ENCODE measurements at regions not wholly inside any gene's neighbourhood (a gene's known extent, or its start where the extent isn't known, plus 50 kb on each side); places are given as distances from the start of the nearest gene placed in this dataset.
"Not testable (repeated sequence)": the region's sequence is repeated elsewhere in the genome, so short reads cannot be mapped to it uniquely, and the experiment has no call there.

GRCh38 chr5:3155717-3156116, 404.2 kb upstream of the IRX2 start:
- no peak overlapping the region for H3K27ac Mint-ChIP-seq (ENCODE audit: low read depth)
- no peaks in the 10 kb centered on the region for H3K27me3 Mint-ChIP-seq
- H3K9me3 Mint-ChIP-seq, result peaks cover 11% of the 10 kb centered on the region
- ATAC-seq (replicated peaks; ENCODE audit: extremely low read depth, poor library complexity, severe bottlenecking) (no peak), DNase-seq (ENCODE audit: low spot score in 2 of 2) (no peak)
- H3K4me3 Mint-ChIP-seq, result no peak overlapping the region
- no peaks in the 10 kb centered on the region for H3K4me1 Mint-ChIP-seq
- H3K36me3 Mint-ChIP-seq (ENCODE audit: insufficient read depth), result no peaks in the 10 kb centered on the region

DNA sequence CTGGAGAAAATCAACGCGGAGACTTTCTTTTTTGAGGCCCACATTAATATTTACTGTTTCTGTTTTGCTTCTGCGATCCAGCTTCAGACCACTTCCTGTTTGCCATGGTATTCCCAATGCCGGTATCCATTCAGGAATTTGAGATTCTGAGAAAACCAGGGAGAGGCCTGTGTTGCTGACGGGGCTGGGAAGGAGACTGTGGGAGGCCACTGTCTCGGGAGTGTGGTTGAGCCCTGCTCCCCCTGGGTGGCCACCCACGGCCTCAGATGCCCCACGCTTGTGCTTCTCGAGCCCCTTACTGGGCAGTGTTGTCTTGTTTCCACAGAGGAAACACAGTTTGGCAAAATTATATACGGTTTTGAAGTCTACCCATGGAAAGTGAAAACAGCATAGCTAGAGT, 403.6 kb upstream of the IRX2 start:
- Mint-ChIP-seq H3K36me3 (ENCODE audit: insufficient read depth) (no peaks in the 10 kb centered on the region), H3K9me3 (peaks cover 11% of the 10 kb centered on the region), H3K4me1 (no peaks in the 10 kb centered on the region), H3K4me3 (no peak overlapping the region), H3K27ac (ENCODE audit: low read depth) (no peak overlapping the region), H3K27me3 (peaks cover 5% of the 10 kb centered on the region)
- ATAC-seq (replicated peaks; ENCODE audit: extremely low read depth, poor library complexity, severe bottlenecking) (no peak), DNase-seq (ENCODE audit: low spot score in 2 of 2) (no peak)

DNA sequence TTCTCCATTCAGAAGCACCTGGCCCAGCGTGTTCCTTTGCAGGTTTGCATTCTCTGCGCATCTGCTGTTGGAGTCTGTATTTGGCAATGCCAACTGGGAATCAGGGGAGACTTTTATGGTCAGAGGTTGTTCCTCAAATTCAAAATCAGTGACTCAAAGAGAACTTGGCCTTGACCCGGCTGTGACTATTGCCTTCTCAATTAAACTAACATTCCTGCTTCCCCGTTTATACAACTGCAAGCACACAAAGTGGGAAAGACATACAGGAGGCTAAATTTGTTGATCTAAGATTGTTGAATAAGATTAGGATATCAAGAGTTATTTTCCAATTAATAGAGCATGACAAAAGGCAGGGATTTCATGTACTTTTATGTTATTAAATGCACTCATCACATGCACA, 402.4 kb upstream of the IRX2 start:
- ATAC-seq (replicated peaks; ENCODE audit: extremely low read depth, poor library complexity, severe bottlenecking) (no peak), DNase-seq (ENCODE audit: low spot score in 2 of 2) (no peak)
- Mint-ChIP-seq H3K27ac (ENCODE audit: low read depth) (no peak overlapping the region), H3K9me3 (peaks cover 21% of the 10 kb centered on the region), H3K4me3 (no peak overlapping the region), H3K27me3 (peaks cover 14% of the 10 kb centered on the region), H3K4me1 (no peaks in the 10 kb centered on the region), H3K36me3 (ENCODE audit: insufficient read depth) (no peaks in the 10 kb centered on the region)

DNA sequence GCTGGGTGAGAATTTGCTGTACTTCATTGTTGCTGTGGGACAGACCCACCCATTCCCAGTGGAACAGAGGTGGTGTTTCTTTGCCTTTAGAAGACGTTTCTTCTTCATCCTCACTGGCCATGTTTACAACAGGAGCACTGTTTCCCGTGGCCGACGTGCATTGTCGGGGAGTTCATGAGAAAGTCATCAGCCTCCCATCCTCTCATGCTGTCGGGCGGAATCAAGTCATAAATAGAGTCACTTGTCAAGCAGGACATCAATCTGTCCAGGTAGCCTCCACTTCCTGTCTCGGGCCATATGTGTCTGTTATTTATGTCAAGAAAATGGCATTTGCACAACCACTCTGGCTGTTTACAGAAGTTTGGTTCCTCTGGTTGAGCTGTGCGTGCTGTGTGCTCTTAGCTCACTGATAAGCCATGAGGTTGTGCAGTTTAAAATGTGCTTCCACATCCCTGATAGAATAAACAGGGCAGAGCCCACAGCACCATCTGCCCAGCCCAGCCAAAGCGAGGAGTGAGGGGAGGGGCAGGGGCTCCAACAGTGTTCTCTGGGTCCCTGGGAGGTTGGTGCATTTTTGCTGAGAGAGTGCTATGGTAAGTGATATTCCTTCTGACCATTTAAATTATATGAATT, 401.9 kb upstream of the IRX2 start:
- peaks cover 14% of the 10 kb centered on the region for H3K27me3 Mint-ChIP-seq
- H3K9me3 Mint-ChIP-seq, result peaks cover 17% of the 10 kb centered on the region
- no peak overlapping the region for H3K4me3 Mint-ChIP-seq
- H3K4me1 Mint-ChIP-seq, result no peaks in the 10 kb centered on the region
- DNase-seq (ENCODE audit: low spot score in 2 of 2) (no peak), ATAC-seq (replicated peaks; ENCODE audit: extremely low read depth, poor library complexity, severe bottlenecking) (no peak)
- no peaks in the 10 kb centered on the region for H3K36me3 Mint-ChIP-seq (ENCODE audit: insufficient read depth)
- H3K27ac Mint-ChIP-seq (ENCODE audit: low read depth), result no peak overlapping the region

- no peaks in the 10 kb centered on the region for H3K36me3 Mint-ChIP-seq (ENCODE audit: insufficient read depth)
- H3K4me1 Mint-ChIP-seq, result no peaks in the 10 kb centered on the region
- H3K27me3 Mint-ChIP-seq, result peaks cover 14% of the 10 kb centered on the region
- no peak overlapping the region for H3K4me3 Mint-ChIP-seq
- ATAC-seq (replicated peaks; ENCODE audit: extremely low read depth, poor library complexity, severe bottlenecking) (no peak), DNase-seq (ENCODE audit: low spot score in 2 of 2) (no peak)
- H3K9me3 Mint-ChIP-seq, result peaks cover 17% of the 10 kb centered on the region
- H3K27ac Mint-ChIP-seq (ENCODE audit: low read depth), result no peak overlapping the region
These were observed 398.4 kb upstream of the IRX2 start for GRCh38 chr5:3149899-3150298.

DNA sequence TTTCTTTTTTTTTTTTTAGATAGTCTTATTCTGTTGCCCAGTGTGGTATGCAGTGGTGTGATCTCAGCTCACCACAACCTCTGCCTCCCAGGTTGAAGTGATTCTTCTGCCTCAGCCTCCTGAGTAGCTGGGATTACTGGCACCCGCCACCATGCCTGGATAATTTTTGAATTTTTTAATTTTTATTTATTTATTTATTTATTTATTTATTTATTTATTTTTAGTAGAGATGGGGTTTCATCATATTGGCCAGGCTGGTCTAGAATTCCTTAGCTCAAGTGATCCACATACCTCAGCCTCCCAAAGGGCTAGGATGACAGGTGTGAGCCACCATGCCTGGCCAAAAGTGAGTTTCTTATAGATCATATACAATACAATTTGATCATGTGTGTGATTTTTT, 395.9 kb upstream of the IRX2 start:
- not testable (repeated sequence) for H3K4me3 Mint-ChIP-seq; DNase-seq (ENCODE audit: low spot score in 2 of 2)
- peaks cover 14% of the 10 kb centered on the region for H3K27me3 Mint-ChIP-seq

GRCh38 chr5:3145641-3146040, 394.2 kb upstream of the IRX2 start:
- DNase-seq (ENCODE audit: low spot score in 2 of 2) (no peak), ATAC-seq (replicated peaks; ENCODE audit: extremely low read depth, poor library complexity, severe bottlenecking) (no peak)
- H3K27ac Mint-ChIP-seq (ENCODE audit: low read depth), result no peak overlapping the region
- H3K4me1 Mint-ChIP-seq, result no peaks in the 10 kb centered on the region
- H3K27me3 Mint-ChIP-seq, result peaks cover 14% of the 10 kb centered on the region
- no peak overlapping the region for H3K4me3 Mint-ChIP-seq
- H3K36me3 Mint-ChIP-seq (ENCODE audit: insufficient read depth), result no peaks in the 10 kb centered on the region
- H3K9me3 Mint-ChIP-seq, result peaks cover 20% of the 10 kb centered on the region

More for the DNA sequence above, 395.9 kb upstream of the IRX2 start:
- H3K27ac Mint-ChIP-seq (ENCODE audit: low read depth); ATAC-seq (replicated peaks; ENCODE audit: extremely low read depth, poor library complexity, severe bottlenecking); H3K36me3 Mint-ChIP-seq (ENCODE audit: insufficient read depth); H3K4me1 Mint-ChIP-seq: not testable (repeated sequence)
- H3K9me3 Mint-ChIP-seq, result peaks cover 22% of the 10 kb centered on the region

- DNase-seq (ENCODE audit: low spot score in 2 of 2) (no peak), ATAC-seq (replicated peaks; ENCODE audit: extremely low read depth, poor library complexity, severe bottlenecking) (no peak)
- Mint-ChIP-seq H3K27ac (ENCODE audit: low read depth) (no peak overlapping the region), H3K4me3 (no peak overlapping the region), H3K36me3 (ENCODE audit: insufficient read depth) (no peaks in the 10 kb centered on the region), H3K27me3 (no peaks in the 10 kb centered on the region), H3K9me3 (peaks cover 9% of the 10 kb centered on the region), H3K4me1 (no peaks in the 10 kb centered on the region)
These were observed 391.9 kb upstream of the IRX2 start for GRCh38 chr5:3143382-3143781.

- DNase-seq (ENCODE audit: low spot score in 2 of 2) (no peak), ATAC-seq (replicated peaks; ENCODE audit: extremely low read depth, poor library complexity, severe bottlenecking) (no peak)
- H3K9me3 Mint-ChIP-seq, result peaks cover 9% of the 10 kb centered on the region
- no peaks in the 10 kb centered on the region for H3K4me1 Mint-ChIP-seq
- H3K4me3 Mint-ChIP-seq, result no peak overlapping the region
- H3K27ac Mint-ChIP-seq (ENCODE audit: low read depth), result no peak overlapping the region
- H3K36me3 Mint-ChIP-seq (ENCODE audit: insufficient read depth), result no peaks in the 10 kb centered on the region
- H3K27me3 Mint-ChIP-seq, result no peaks in the 10 kb centered on the region
These were observed 391.0 kb upstream of the IRX2 start for GRCh38 chr5:3142261-3143027.

- H3K9me3 Mint-ChIP-seq, result peaks cover 9% of the 10 kb centered on the region
- no peaks in the 10 kb centered on the region for H3K4me1 Mint-ChIP-seq
- H3K36me3 Mint-ChIP-seq (ENCODE audit: insufficient read depth), result no peaks in the 10 kb centered on the region
- H3K27ac Mint-ChIP-seq (ENCODE audit: low read depth), result no peak overlapping the region
- no peak overlapping the region for H3K4me3 Mint-ChIP-seq
- ATAC-seq (replicated peaks; ENCODE audit: extremely low read depth, poor library complexity, severe bottlenecking), result no peak
- H3K27me3 Mint-ChIP-seq, result no peaks in the 10 kb centered on the region
- no peak for DNase-seq (ENCODE audit: low spot score in 2 of 2)
These were observed 388.6 kb upstream of the IRX2 start for GRCh38 chr5:3140117-3140516.

GRCh38 chr5:3139499-3139931, 388.0 kb upstream of the IRX2 start:
- H3K27me3 Mint-ChIP-seq, result no peaks in the 10 kb centered on the region
- no peak overlapping the region for H3K4me3 Mint-ChIP-seq
- peaks cover 9% of the 10 kb centered on the region for H3K9me3 Mint-ChIP-seq
- ATAC-seq (replicated peaks; ENCODE audit: extremely low read depth, poor library complexity, severe bottlenecking), result no peak
- H3K4me1 Mint-ChIP-seq, result no peaks in the 10 kb centered on the region
- no peaks in the 10 kb centered on the region for H3K36me3 Mint-ChIP-seq (ENCODE audit: insufficient read depth)
- no peak for DNase-seq (ENCODE audit: low spot score in 2 of 2)
- no peak overlapping the region for H3K27ac Mint-ChIP-seq (ENCODE audit: low read depth)

GRCh38 chr5:3131161-3131560, 379.7 kb upstream of the IRX2 start:
- Mint-ChIP-seq H3K4me1 (no peaks in the 10 kb centered on the region), H3K4me3 (no peak overlapping the region), H3K27me3 (no peaks in the 10 kb centered on the region), H3K9me3 (peaks cover 20% of the 10 kb centered on the region), H3K36me3 (ENCODE audit: insufficient read depth) (peaks cover 3% of the 10 kb centered on the region), H3K27ac (ENCODE audit: low read depth) (no peak overlapping the region)
- DNase-seq (ENCODE audit: low spot score in 2 of 2) (no peak), ATAC-seq (replicated peaks; ENCODE audit: extremely low read depth, poor library complexity, severe bottlenecking) (no peak)

DNA sequence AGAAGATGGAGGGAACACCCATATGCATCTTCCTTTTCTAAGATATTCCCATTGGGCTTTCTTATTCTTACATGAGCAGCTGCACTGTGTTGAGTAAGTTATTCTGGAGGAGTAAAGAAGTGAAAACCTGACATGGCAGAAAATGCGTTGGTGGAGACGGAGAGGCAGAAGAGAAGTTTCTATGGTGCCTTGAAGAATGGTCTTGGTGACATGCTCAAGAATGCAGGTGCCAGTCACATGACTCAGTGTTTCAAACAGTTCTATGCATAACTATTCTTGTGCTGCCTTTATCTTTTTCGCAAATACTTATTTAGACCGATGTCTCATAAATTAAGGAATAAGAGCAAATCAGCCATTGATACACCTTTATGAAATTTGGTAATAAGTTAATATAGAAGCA, 377.8 kb upstream of the IRX2 start:
- Mint-ChIP-seq H3K27ac (ENCODE audit: low read depth) (no peak overlapping the region), H3K4me3 (no peak overlapping the region), H3K27me3 (no peaks in the 10 kb centered on the region), H3K9me3 (peaks cover 20% of the 10 kb centered on the region), H3K4me1 (no peaks in the 10 kb centered on the region), H3K36me3 (ENCODE audit: insufficient read depth) (peaks cover 3% of the 10 kb centered on the region)
- DNase-seq (ENCODE audit: low spot score in 2 of 2) (no peak), ATAC-seq (replicated peaks; ENCODE audit: extremely low read depth, poor library complexity, severe bottlenecking) (no peak)

Measured in central memory CD8-positive, alpha-beta T cell (primary cell).